Motor neuron (in vitro differentiated cells): ENCODE measurements at regions not wholly inside any gene's neighbourhood (a gene's known extent, or its start where the extent isn't known, plus 50 kb on each side); places are given as distances from the start of the nearest gene placed in this dataset.

ENCODE experiments used
- ATAC-seq, 8 experiments: fragments of 200-7000 bp; cut with Tn5 transposase; replicated peaks in 6 of 8; 2 replicates each; pipeline ENCODE4 v1.8.0; 2021; ENCODE audit warnings: mild to moderate bottlenecking in 8 of 8, moderate library complexity in 8 of 8
- H3K27ac ChIP-seq, 2 donors: fragments of 250-450 bp; sonication (Bioruptor Pico); 2 replicates each; pipeline ENCODE4 v1.9.0; 2021; ENCODE audit warnings: antibody characterized with exemption in 2 of 2, mild to moderate bottlenecking in 2 of 2, moderate library complexity in 1 of 2
- H3K4me1 ChIP-seq, 2 donors: fragments of 250-450 bp; sonication (Bioruptor Pico); replicated peaks in 1 of 2; 2 replicates each; pipeline ENCODE4 v1.6.1; 2021; ENCODE audit warnings: antibody characterized with exemption in 2 of 2, mild to moderate bottlenecking in 2 of 2, moderate library complexity in 1 of 2
- H3K4me3 ChIP-seq, 5 donors: fragments of 250-450 bp; sonication (Bioruptor Pico); 2 replicates each; pipeline ENCODE4 v1.9.0; 2021; ENCODE audit warnings: antibody characterized with exemption in 5 of 5, mild to moderate bottlenecking in 5 of 5, moderate library complexity in 4 of 5
- WGBS, 10 experiments: fragments of 450-650 bp; shearing (Covaris generic); methylation state at CpG; one replicate each; pipeline ENCODE4 v1.0.0; 2022; 5-methylcytosine and 5-hydroxymethylcytosine counted together
- in situ Hi-C, 9 experiments: fragments of 400-800 bp; cut with MboI; loops; one replicate each; pipeline ENCODE4 v1.15.0; 2021; ENCODE audit warnings: low sequenced_read_pairs in 9 of 9, low pct_unique_long_range_greater_than_20kb in 2 of 9; ENCODE audit not compliant: unreplicated experiment in 9 of 9

- H3K4me1 ChIP-seq: peaks cover 0 to 13% of the 10 kb centered on the region in 2 donors
- no peak overlapping the region for H3K4me3 ChIP-seq
- H3K27ac ChIP-seq: no peak overlapping the region
- ATAC-seq: no peak
- in situ Hi-C loops: no loop called here
- WGBS, 10 experiments: 0 to 100% (median 42%) methylated on average over 1 of the region's 1 CpG; no CpG with 5 or more reads in 6 of the 10 experiments
Measured at GRCh38 chr2:6741229-6741628, 124.5 kb downstream of the CMPK2 start.

GRCh38 chr2:6744038-6744437, 121.7 kb downstream of the CMPK2 start:
- peak in 4 of 8 experiments; percentile 39 to 82 (median 58) for ATAC-seq
- 0 to 100% (median 72%) methylated on average over 1 to 4 of the region's 4 CpGs for WGBS, 10 experiments
- no peak overlapping the region for H3K4me3 ChIP-seq
- in situ Hi-C loops: no loop called here
- H3K4me1 ChIP-seq: peaks cover 0 to 18% of the 10 kb centered on the region in 2 donors
- H3K27ac ChIP-seq: no peak overlapping the region

- WGBS, 10 experiments: 0 to 83% (median 50%) methylated on average over 1 of the region's 1 CpG; no CpG with 5 or more reads in 5 of the 10 experiments
- Histone ChIP-seq H3K4me3 (no peak overlapping the region), H3K4me1 (peaks cover 15 to 31% of the 10 kb centered on the region in 2 donors), H3K27ac (no peak overlapping the region)
- in situ Hi-C loops: no loop called here
- peak in 1 of 8 experiments; percentile 78 for ATAC-seq
Measured at GRCh38 chr2:6747433-6747832, 118.3 kb downstream of the CMPK2 start.

- ATAC-seq: peak in 1 of 8 experiments; percentile 95
- in situ Hi-C loops: no loop called here
- 9 to 100% (median 86%) methylated on average over 1 to 8 of the region's 8 CpGs for WGBS, 10 experiments
- no peak overlapping the region for H3K27ac ChIP-seq
- H3K4me3 ChIP-seq: no peak overlapping the region
- H3K4me1 ChIP-seq: peaks cover 15 to 42% of the 10 kb centered on the region in 2 donors
Measured at GRCh38 chr2:6748406-6749067, 117.2 kb downstream of the CMPK2 start.

GRCh38 chr2:6749962-6750361, 115.7 kb downstream of the CMPK2 start:
- H3K27ac ChIP-seq: no peak overlapping the region
- WGBS, 10 experiments: 0 to 100% (median 81%) methylated on average over 1 to 2 of the region's 2 CpGs; no CpG with 5 or more reads in 4 of the 10 experiments
- H3K4me3 ChIP-seq: no peak overlapping the region
- in situ Hi-C loops: loop anchor here in 3 of 9 experiments (25.0 kb wide), 2 partner anchors 763 to 1038 kb away; no protein-coding TSS in a partner anchor
- ATAC-seq: no peak
- H3K4me1 ChIP-seq: peaks cover 25 to 54% of the 10 kb centered on the region in 2 donors

- Histone ChIP-seq H3K4me1 (peaks cover 25 to 59% of the 10 kb centered on the region in 2 donors), H3K27ac (peak overlapping the region in 1 of 2 donors; percentile 36), H3K4me3 (no peak overlapping the region)
- 11 to 100% (median 83%) methylated on average over 2 to 8 of the region's 8 CpGs; no CpG with 5 or more reads in 1 of the 10 experiments for WGBS, 10 experiments
- in situ Hi-C loops: loop anchor here in 3 of 9 experiments (25.0 kb wide), 2 partner anchors 763 to 1038 kb away; no protein-coding TSS in a partner anchor
- no peak for ATAC-seq
Measured at GRCh38 chr2:6750411-6751158, 115.1 kb downstream of the CMPK2 start.

- peak in 5 of 8 experiments; percentile 83 to 91 (median 86) for ATAC-seq
- Histone ChIP-seq H3K4me3 (no peak overlapping the region), H3K27ac (peak overlapping the region; percentile 54 to 64), H3K4me1 (peaks cover 24 to 73% of the 10 kb centered on the region in 2 donors)
- WGBS, 10 experiments: 22 to 80% (median 40%) methylated on average over 1 to 8 of the region's 9 CpGs; no CpG with 5 or more reads in 3 of the 10 experiments
- in situ Hi-C loops: loop anchor here in 3 of 9 experiments (25.0 kb wide), 2 partner anchors 767 to 1042 kb away; no protein-coding TSS in a partner anchor
Measured at GRCh38 chr2:6754419-6754818, 111.3 kb downstream of the CMPK2 start.

- in situ Hi-C loops: loop anchor here in 3 of 9 experiments (25.0 kb wide), 2 partner anchors 768 to 1043 kb away; no protein-coding TSS in a partner anchor
- Histone ChIP-seq H3K4me3 (peak overlapping the region in 1 of 5 donors; percentile 15), H3K4me1 (peaks cover 14 to 63% of the 10 kb centered on the region in 2 donors), H3K27ac (peak overlapping the region in 1 of 2 donors; percentile 34)
- ATAC-seq: peak in 5 of 8 experiments; percentile 72 to 83 (median 79)
- WGBS, 10 experiments: 23 to 57% (median 45%) methylated on average over 2 to 6 of the region's 6 CpGs
Measured at GRCh38 chr2:6755456-6755855, 110.3 kb downstream of the CMPK2 start.

- H3K4me3 ChIP-seq: no peak overlapping the region
- in situ Hi-C loops: loop anchor here in 3 of 9 experiments (25.0 kb wide), 2 partner anchors 770 to 1045 kb away; no protein-coding TSS in a partner anchor
- no peak overlapping the region for H3K27ac ChIP-seq
- peaks cover 10 to 51% of the 10 kb centered on the region in 2 donors for H3K4me1 ChIP-seq
- no peak for ATAC-seq
- 13 to 100% (median 78%) methylated on average over 2 to 7 of the region's 10 CpGs; no CpG with 5 or more reads in 2 of the 10 experiments for WGBS, 10 experiments
Measured at GRCh38 chr2:6757215-6757614, 108.5 kb downstream of the CMPK2 start.

GRCh38 chr2:6759689-6760088, 106.0 kb downstream of the CMPK2 start:
- no peak overlapping the region for H3K4me3 ChIP-seq
- in situ Hi-C loops: loop anchor here in 3 of 9 experiments (25.0 kb wide), 2 partner anchors 772 to 1047 kb away; no protein-coding TSS in a partner anchor
- no peak overlapping the region for H3K27ac ChIP-seq
- no peak for ATAC-seq
- H3K4me1 ChIP-seq: peaks cover 3 to 30% of the 10 kb centered on the region in 2 donors
- 0 to 100% (median 80%) methylated on average over 1 of the region's 2 CpGs; no CpG with 5 or more reads in 3 of the 10 experiments for WGBS, 10 experiments

GRCh38 chr2:6760132-6760531, 105.6 kb downstream of the CMPK2 start:
- in situ Hi-C loops: loop anchor here in 3 of 9 experiments (25.0 kb wide), 2 partner anchors 773 to 1048 kb away; no protein-coding TSS in a partner anchor
- 50 to 100% (median 84%) methylated on average over 2 to 5 of the region's 5 CpGs; no CpG with 5 or more reads in 4 of the 10 experiments for WGBS, 10 experiments
- no peak for ATAC-seq
- Histone ChIP-seq H3K4me3 (no peak overlapping the region), H3K4me1 (peaks cover 3 to 29% of the 10 kb centered on the region in 2 donors), H3K27ac (no peak overlapping the region)

- in situ Hi-C loops: loop anchor here in 3 of 9 experiments (25.0 kb wide), 2 partner anchors 778 to 1053 kb away; no protein-coding TSS in a partner anchor
- H3K4me1 ChIP-seq: peaks cover 9 to 12% of the 10 kb centered on the region in 2 donors
- peak in 5 of 8 experiments; percentile 65 to 95 (median 79) for ATAC-seq
- WGBS, 10 experiments: 36 to 92% (median 63%) methylated on average over 2 to 8 of the region's 9 CpGs; no CpG with 5 or more reads in 1 of the 10 experiments
- H3K27ac ChIP-seq: no peak overlapping the region
- no peak overlapping the region for H3K4me3 ChIP-seq
Measured at GRCh38 chr2:6764968-6765723, 100.6 kb downstream of the CMPK2 start.
